Activated naive CD4-positive, alpha-beta T cell treated with anti-CD3 and anti-CD28 coated beads for 36 hours (primary cell): ENCODE measurements at regions not wholly inside any gene's neighbourhood (a gene's known extent, or its start where the extent isn't known, plus 50 kb on each side); places are given as distances from the start of the nearest gene placed in this dataset.

Source experiments
- CTCF ChIA-PET: fragments of 350-600 bp; sonication (Branson Sonifier 250); formaldehyde crosslinking; loops from one replicate; lab custom pipeline; 2021; ENCODE audit warnings: antibody characterized with exemption; lab: Charles Lee
- DNase-seq: peaks from one replicate; pipeline ENCODE4 v3.0.0-alpha.2; 2020
- H3K27ac Mint-ChIP-seq: one replicate; pipeline ENCODE4 v1.8.0; 2021; ENCODE audit warnings: mild to moderate bottlenecking, mixed read lengths
- H3K27me3 Mint-ChIP-seq: one replicate; pipeline ENCODE4 v1.8.0; 2021; ENCODE audit warnings: low read depth, mixed read lengths
- H3K36me3 Mint-ChIP-seq: one replicate; pipeline ENCODE4 v1.8.0; 2021; ENCODE audit warnings: low read depth, mixed read lengths
- H3K4me1 Mint-ChIP-seq: one replicate; pipeline ENCODE4 v1.8.0; 2021; ENCODE audit warnings: low read depth, mixed read lengths
- H3K4me3 Mint-ChIP-seq: one replicate; pipeline ENCODE4 v1.8.0; 2021; ENCODE audit warnings: mild to moderate bottlenecking, moderate library complexity, mixed read lengths
- H3K9me3 Mint-ChIP-seq: one replicate; pipeline ENCODE4 v1.8.0; 2021; ENCODE audit warnings: mixed read lengths
- intact Hi-C: fragments of 100-400 bp; cut with micrococcal nuclease; formaldehyde crosslinking; loops from one replicate; pipeline ENCODE4 v1.15.1; 2023

DNA sequence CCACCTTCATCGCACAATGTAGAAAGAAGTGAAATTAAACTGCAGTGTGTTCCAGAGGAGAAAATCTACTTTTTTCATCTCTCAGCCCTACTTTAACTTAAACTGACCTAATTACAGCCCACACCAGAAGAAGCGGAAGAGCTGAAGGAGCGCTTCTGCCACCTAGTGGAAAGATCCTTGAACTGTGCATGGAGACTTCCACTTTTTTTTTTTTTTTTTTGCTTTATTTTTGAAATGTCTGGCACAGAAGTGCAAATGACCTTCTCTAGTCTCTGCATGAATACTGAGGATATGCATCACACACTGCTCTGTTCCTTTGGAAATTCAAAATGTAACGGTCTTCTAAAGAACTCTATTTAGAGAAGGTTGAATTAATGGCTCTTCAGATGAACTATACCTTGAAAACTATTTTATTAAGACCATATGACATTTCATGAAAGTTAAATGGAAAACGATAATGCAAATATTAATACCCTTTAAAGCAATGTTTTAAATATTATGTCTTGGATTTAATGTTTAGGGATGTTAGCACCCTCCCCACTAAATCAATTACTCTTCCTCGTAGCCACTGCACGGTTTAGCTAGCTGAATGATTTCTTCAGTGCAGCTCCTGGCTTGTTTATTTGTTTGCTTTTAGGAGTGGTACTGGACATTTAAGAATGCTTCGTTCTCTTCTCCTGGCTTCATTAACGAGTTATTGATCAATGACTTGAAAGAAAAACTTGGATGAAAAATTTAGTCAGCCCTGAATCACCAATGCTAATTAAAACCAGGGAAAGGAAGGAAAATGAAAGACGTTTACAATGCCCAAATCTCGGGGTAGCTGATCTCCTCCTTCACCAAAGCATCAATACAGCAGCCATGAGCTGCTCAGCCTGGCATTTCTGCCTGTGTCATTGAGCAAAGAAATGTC, 569.6 kb upstream of the GJE1 start:
- CTCF ChIA-PET: interaction anchor here (0.6 to 1.3 kb wide), 7 partner anchors 27 to 431 kb away, joined by 3 to 5 read pairs (median 4); no protein-coding TSS in a partner anchor
- intact Hi-C loops: loop anchor here (1.0 to 10.0 kb wide), 7 partner anchors 80 to 1682 kb away; no protein-coding TSS in a partner anchor
- no peaks in the 10 kb centered on the region for H3K36me3 Mint-ChIP-seq
- no peaks in the 10 kb centered on the region for H3K9me3 Mint-ChIP-seq
- peak; percentile 69 for DNase-seq
- H3K4me1 Mint-ChIP-seq: peaks cover 14% of the 10 kb centered on the region
- H3K4me3 Mint-ChIP-seq: peak overlapping the region; percentile 64
- peaks cover 3% of the 10 kb centered on the region for H3K27me3 Mint-ChIP-seq
- peak overlapping the region; percentile 78 for H3K27ac Mint-ChIP-seq

DNA sequence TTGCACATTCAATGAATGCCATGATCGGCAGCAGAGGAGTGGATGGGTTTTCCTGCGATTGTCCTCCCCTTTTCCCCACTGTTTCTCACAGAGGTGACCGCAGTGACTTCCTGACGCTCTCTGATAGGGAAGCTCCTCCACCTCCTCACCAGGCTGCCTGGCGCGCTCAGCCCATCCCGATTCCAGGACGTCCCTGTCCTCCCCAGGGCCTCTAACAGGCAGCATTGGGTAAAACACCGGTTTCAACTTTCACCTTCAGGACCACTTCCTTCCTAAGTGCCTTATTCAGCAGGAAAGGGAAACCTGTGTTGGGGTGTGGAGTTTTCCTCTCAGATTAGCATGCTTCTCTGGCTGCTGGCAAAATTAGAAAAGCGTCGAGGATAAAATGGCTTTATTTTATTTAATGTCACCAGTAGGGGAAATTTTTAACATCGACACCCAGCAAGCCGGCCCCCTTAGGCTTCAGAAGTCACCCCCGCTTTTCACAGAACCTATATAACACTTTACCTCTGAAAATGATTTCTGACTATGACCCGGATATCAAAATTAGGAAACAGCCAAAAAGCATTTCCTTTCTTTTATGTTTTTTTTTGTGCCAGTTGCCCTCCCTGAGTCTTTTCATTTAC, 570.4 kb upstream of the GJE1 start:
- CTCF ChIA-PET: interaction anchor here (0.6 to 1.2 kb wide), 7 partner anchors 19 to 471 kb away, joined by 3 to 5 read pairs (median 3); no protein-coding TSS in a partner anchor
- Mint-ChIP-seq H3K36me3 (no peaks in the 10 kb centered on the region), H3K27ac (peak overlapping the region; percentile 78), H3K27me3 (peaks cover 3% of the 10 kb centered on the region), H3K4me1 (peaks cover 14% of the 10 kb centered on the region), H3K4me3 (peak overlapping the region; percentile 64), H3K9me3 (no peaks in the 10 kb centered on the region)
- intact Hi-C loops: loop anchor here (1.0 to 10.0 kb wide), 7 partner anchors 79 to 1681 kb away; no protein-coding TSS in a partner anchor
- DNase-seq: peak; percentile 6

DNA sequence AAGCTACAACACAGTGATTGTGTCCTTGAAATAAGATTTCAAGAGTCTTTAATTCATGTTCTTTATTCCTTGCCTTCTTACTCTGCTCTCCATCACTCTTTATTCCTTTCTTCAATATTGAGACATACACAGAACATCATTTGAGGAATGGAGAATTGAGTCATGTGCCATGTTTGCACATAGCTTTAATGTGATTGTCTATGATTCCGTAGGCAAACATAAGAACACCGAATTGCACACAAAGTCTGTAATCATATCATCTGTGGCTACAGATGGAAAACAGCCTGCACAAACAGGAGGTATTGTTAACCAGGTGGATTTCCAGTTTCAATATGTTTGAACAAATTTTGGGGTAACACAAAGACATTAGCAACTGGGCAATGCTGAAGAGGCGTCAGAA, 571.6 kb upstream of the GJE1 start:
- intact Hi-C loops: loop anchor here (5.0 to 10.0 kb wide), 4 partner anchors 234 to 756 kb away; no protein-coding TSS in a partner anchor
- Mint-ChIP-seq H3K27ac (no peak overlapping the region), H3K4me1 (peaks cover 12% of the 10 kb centered on the region), H3K4me3 (no peak overlapping the region), H3K36me3 (no peaks in the 10 kb centered on the region), H3K27me3 (peaks cover 3% of the 10 kb centered on the region), H3K9me3 (no peaks in the 10 kb centered on the region)
- DNase-seq: no peak
- CTCF ChIA-PET: interaction anchor here (1.2 kb wide), 1 partner anchor 20 kb away, joined by 3 read pairs; no protein-coding TSS in a partner anchor

DNA sequence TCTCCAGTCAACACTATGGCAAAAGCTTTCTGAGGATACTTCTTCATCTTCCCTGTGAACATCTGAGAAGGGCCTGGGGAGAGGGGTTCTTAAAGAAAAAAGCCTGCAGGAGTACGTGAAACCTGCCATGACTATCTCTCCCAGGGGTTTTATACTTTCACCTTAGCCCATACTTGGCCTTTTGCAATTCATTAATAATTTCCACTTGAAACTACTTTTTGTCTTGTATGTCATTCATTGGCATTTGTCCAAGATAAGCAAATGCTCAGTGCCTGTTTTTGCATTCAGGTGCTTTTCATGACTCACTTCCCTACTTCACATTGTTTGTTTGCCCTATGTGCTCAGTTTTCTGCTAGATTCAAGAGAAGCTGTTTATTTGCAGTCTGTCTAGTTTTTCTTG, 580.3 kb upstream of the GJE1 start:
- CTCF ChIA-PET: no interaction called here
- peaks cover 9% of the 10 kb centered on the region for H3K36me3 Mint-ChIP-seq
- H3K9me3 Mint-ChIP-seq: peaks cover 11% of the 10 kb centered on the region
- DNase-seq: no peak
- intact Hi-C loops: no loop called here
- peaks cover 6% of the 10 kb centered on the region for H3K4me1 Mint-ChIP-seq
- H3K27me3 Mint-ChIP-seq: no peaks in the 10 kb centered on the region
- H3K4me3 Mint-ChIP-seq: no peak overlapping the region
- no peak overlapping the region for H3K27ac Mint-ChIP-seq

DNA sequence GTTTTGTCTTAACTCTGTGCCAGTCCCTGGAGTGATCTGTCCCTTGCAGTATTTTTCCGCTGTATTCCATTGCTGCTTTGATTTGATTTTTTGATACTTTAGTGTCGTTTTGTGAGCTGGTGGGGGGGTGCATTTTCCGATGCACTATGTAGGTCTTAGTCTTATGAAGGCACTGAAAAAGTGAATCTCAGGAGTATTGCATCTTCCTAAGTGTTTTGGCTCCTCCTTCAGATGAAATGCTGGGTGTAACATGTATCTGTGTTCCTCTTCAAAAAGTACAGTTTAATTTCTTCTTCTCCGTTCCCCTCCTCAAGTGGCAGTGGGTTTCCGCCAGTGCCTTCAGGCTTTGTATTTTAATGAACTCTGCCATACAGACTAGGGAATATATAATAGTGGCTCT, 580.7 kb upstream of the GJE1 start:
- intact Hi-C loops: no loop called here
- peaks cover 11% of the 10 kb centered on the region for H3K9me3 Mint-ChIP-seq
- H3K27ac Mint-ChIP-seq: no peak overlapping the region
- no peak for DNase-seq
- CTCF ChIA-PET: no interaction called here
- H3K36me3 Mint-ChIP-seq: peaks cover 9% of the 10 kb centered on the region
- no peak overlapping the region for H3K4me3 Mint-ChIP-seq
- peaks cover 6% of the 10 kb centered on the region for H3K4me1 Mint-ChIP-seq
- H3K27me3 Mint-ChIP-seq: no peaks in the 10 kb centered on the region

DNA sequence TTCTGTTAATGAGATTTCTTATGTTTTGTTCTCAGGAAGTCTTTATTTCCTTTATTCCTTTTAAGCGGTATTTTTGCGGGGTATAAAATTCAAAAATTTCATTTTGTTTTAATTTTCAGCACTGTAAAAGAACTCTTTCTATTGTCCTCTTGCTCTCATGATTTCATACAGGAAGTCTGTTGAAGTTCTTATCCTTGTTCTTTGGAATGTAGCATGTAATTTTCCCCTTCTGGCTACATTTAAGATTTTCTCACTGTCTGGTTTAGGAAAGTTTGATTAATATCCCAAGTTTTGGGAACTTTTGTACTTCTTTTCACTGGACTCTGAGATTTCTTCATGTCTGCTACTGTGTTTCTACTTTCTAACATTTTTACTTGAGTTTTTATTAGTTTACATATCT, 581.4 kb upstream of the GJE1 start:
- peaks cover 11% of the 10 kb centered on the region for H3K9me3 Mint-ChIP-seq
- no peak overlapping the region for H3K4me3 Mint-ChIP-seq
- intact Hi-C loops: no loop called here
- DNase-seq: no peak
- CTCF ChIA-PET: no interaction called here
- no peaks in the 10 kb centered on the region for H3K27me3 Mint-ChIP-seq
- peaks cover 6% of the 10 kb centered on the region for H3K4me1 Mint-ChIP-seq
- H3K36me3 Mint-ChIP-seq: peaks cover 9% of the 10 kb centered on the region
- no peak overlapping the region for H3K27ac Mint-ChIP-seq

DNA sequence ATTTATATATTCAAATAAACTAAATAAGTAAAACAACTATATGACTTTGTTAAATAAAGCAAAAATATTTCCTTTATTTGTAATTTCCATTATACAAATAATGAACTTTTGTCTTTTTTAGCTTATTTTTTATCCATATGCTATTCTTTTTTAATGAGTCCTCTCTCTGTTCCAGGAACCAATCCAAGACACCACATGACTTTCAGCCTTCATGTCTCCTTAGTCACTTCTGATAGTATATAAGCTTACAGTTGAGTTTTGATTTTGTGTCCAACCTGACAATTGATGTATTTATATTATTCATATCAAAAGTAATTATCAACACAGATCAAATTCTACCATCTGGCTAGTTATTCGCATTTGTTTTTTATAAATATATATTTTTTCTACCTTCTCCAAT, 582.3 kb upstream of the GJE1 start:
- Mint-ChIP-seq H3K36me3 (peaks cover 9% of the 10 kb centered on the region), H3K4me1 (peaks cover 6% of the 10 kb centered on the region), H3K9me3 (peaks cover 11% of the 10 kb centered on the region), H3K27me3 (no peaks in the 10 kb centered on the region), H3K4me3 (no peak overlapping the region), H3K27ac (no peak overlapping the region)
- intact Hi-C loops: no loop called here
- CTCF ChIA-PET: no interaction called here
- DNase-seq: no peak

DNA sequence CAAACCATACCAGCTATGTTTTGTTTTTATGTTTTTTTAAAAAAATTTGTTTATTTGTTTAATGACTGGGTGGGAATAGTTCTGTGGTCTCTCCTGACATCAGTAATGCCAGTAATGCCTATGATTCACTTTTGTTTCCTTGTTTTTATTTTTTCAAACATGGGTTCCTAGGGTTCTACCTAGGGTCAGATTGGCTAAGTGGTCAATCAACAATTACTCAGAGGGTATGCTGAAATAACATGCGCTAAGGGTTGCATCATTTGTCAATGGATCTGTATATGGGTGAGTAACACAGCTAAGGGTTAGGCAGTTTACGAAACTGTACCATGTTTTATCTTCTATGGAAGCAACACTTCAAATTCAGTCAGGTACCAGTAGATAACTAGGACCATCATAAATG, 583.8 kb upstream of the GJE1 start:
- peaks cover 6% of the 10 kb centered on the region for H3K4me1 Mint-ChIP-seq
- peaks cover 11% of the 10 kb centered on the region for H3K9me3 Mint-ChIP-seq
- no peak overlapping the region for H3K27ac Mint-ChIP-seq
- H3K27me3 Mint-ChIP-seq: no peaks in the 10 kb centered on the region
- CTCF ChIA-PET: no interaction called here
- no peak overlapping the region for H3K4me3 Mint-ChIP-seq
- H3K36me3 Mint-ChIP-seq: peaks cover 9% of the 10 kb centered on the region
- DNase-seq: no peak
- intact Hi-C loops: no loop called here

DNA sequence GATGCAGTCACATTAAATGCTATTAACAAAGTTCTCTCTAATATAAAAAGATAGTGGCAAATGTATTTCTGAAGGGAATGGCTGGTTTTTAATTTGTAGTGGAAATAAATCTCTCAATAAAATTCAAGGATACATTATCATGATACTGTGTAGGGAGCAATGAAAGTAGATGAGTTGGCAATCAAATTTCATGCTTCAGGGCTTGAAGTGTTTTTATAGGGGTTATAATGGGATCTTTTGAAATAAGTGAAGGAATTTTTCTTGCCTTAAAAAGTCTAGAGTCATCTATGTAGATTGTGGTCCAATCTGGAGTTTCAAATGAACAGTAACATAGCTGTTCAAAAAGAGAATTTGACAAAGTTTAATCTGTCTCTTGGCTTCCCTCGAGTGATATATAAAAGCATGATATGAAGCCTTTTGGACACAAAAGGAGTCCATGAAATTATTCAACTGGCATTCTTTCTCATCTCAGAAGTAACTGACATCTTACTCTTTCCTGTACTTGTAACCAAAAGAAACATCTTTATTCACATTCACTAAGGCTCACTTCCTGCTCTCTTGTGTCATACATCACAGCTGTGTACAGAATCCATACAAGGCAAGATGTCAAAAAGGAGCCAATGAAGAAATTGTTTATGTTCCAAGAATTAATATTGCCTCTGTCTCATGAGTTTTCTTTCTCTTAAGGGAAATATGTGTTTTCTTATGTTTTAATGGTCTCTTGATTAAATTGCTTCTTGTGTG, 591.0 kb upstream of the GJE1 start:
- no peak for DNase-seq
- H3K4me1 Mint-ChIP-seq: peaks cover 5% of the 10 kb centered on the region
- CTCF ChIA-PET: no interaction called here
- no peaks in the 10 kb centered on the region for H3K27me3 Mint-ChIP-seq
- H3K4me3 Mint-ChIP-seq: no peak overlapping the region
- H3K27ac Mint-ChIP-seq: no peak overlapping the region
- H3K9me3 Mint-ChIP-seq: no peaks in the 10 kb centered on the region
- no peaks in the 10 kb centered on the region for H3K36me3 Mint-ChIP-seq
- intact Hi-C loops: no loop called here

DNA sequence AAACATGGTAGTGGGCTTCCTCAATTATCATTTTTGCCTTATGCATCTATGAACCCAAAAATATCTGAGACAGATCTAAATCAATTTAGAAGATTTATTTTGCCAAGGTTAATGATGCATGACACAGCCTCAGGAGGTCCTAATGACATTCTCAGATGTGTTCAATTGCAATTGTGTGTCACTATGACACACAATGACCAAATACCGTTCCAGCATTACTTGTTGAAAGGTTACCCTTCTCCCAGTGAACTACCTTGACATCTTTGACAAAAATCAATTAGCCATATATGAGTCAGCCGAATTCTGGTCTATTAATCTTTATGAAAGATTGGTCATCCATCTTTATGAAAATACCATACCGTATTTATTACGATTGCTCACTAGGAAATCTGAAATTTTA, 592.5 kb upstream of the GJE1 start:
- DNase-seq: no peak
- Mint-ChIP-seq H3K27ac (no peak overlapping the region), H3K4me3 (no peak overlapping the region), H3K4me1 (peaks cover 5% of the 10 kb centered on the region), H3K9me3 (no peaks in the 10 kb centered on the region), H3K36me3 (no peaks in the 10 kb centered on the region), H3K27me3 (no peaks in the 10 kb centered on the region)
- CTCF ChIA-PET: no interaction called here
- intact Hi-C loops: no loop called here

DNA sequence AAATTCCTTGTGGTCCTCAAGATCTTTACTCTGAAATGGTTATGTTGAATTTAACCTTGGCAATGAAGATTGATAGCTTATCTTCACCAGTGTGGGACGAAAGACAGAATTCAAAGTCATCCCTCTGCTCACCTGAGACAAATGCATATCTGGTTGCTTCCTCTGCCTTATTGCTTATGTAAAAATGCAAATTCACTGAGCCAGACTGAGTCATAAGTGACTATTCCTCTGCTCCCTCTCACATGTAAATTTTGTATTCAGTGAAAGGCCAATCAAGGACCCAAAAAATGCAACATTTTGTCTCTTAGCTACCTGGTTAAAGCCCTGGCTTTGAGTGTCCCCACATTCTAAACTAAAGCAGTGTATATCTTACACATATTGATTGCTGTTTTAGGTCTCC, 593.1 kb upstream of the GJE1 start:
- Mint-ChIP-seq H3K36me3 (no peaks in the 10 kb centered on the region), H3K27me3 (no peaks in the 10 kb centered on the region), H3K4me1 (peaks cover 5% of the 10 kb centered on the region), H3K9me3 (no peaks in the 10 kb centered on the region), H3K27ac (no peak overlapping the region), H3K4me3 (no peak overlapping the region)
- no peak for DNase-seq
- intact Hi-C loops: no loop called here
- CTCF ChIA-PET: no interaction called here

DNA sequence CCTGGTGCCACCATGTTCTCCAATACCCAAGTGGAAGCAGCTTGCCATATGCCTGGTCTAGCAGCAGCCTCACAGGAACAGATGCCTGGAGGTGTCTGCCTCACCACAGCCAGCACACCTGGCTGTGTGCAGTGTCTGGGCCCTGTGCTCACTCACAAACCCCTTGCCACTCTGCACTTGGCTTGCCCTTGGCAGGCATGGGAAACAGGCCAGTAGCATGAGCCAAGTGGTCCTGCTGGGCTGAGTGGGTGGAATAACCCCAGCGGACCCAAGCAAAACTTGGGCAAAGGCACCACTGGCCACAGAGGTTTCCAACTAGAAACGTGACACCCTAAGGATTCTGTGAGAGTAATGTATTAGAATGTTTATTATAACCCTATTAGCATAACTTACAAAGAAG, 600.5 kb upstream of the GJE1 start:
- Mint-ChIP-seq H3K27ac (no peak overlapping the region), H3K4me1 (no peaks in the 10 kb centered on the region), H3K4me3 (no peak overlapping the region), H3K36me3 (no peaks in the 10 kb centered on the region), H3K27me3 (no peaks in the 10 kb centered on the region), H3K9me3 (peaks cover 4% of the 10 kb centered on the region)
- no peak for DNase-seq
- intact Hi-C loops: no loop called here
- CTCF ChIA-PET: no interaction called here
